ENCODE measurements at regions not wholly inside any gene's neighbourhood (a gene's known extent, or its start where the extent isn't known, plus 50 kb on each side); places are given as distances from the start of the nearest gene placed in this dataset.

- no peak overlapping the region for H3K4me3 ChIP-seq (ENCODE audit: low read length)
- no peak for DNase-seq (ENCODE audit: low read depth)
- TF ChIP-seq CTCF (conservative IDR thresholded peaks at IDR 0.05; ENCODE audit: low read depth, low read length), result no peak
These were observed 53.6 kb upstream of the CTDP1 start for GRCh38 chr18:79625924-79626561.

- no peak for DNase-seq (ENCODE audit: low read depth)
- no peak for TF ChIP-seq CTCF (conservative IDR thresholded peaks at IDR 0.05; ENCODE audit: low read depth, low read length)
- no peak overlapping the region for H3K4me3 ChIP-seq (ENCODE audit: low read length)
These were observed 52.5 kb upstream of the CTDP1 start for GRCh38 chr18:79626905-79627749.

GRCh38 chr18:79627750-79628294 lies 51.8 kb upstream of the CTDP1 start:
- DNase-seq (ENCODE audit: low read depth), result no peak
- TF ChIP-seq CTCF (conservative IDR thresholded peaks at IDR 0.05; ENCODE audit: low read depth, low read length), result no peak
- no peak overlapping the region for H3K4me3 ChIP-seq (ENCODE audit: low read length)

- no peak for DNase-seq (ENCODE audit: low read depth)
- TF ChIP-seq CTCF (conservative IDR thresholded peaks at IDR 0.05; ENCODE audit: low read depth, low read length), result no peak
- H3K4me3 ChIP-seq (ENCODE audit: low read length), result no peak overlapping the region
These were observed 51.0 kb upstream of the CTDP1 start for GRCh38 chr18:79628416-79629248.

- no peak for TF ChIP-seq CTCF (conservative IDR thresholded peaks at IDR 0.05; ENCODE audit: low read depth, low read length)
- DNase-seq (ENCODE audit: low read depth), result no peak
- no peak overlapping the region for H3K4me3 ChIP-seq (ENCODE audit: low read length)
These were observed 50.4 kb upstream of the CTDP1 start for GRCh38 chr18:79629249-79629558.

GRCh38 chr18:79629606-79630005 lies 50.0 kb upstream of the CTDP1 start:
- no peak for DNase-seq (ENCODE audit: low read depth)
- TF ChIP-seq CTCF (conservative IDR thresholded peaks at IDR 0.05; ENCODE audit: low read depth, low read length), result no peak
- no peak overlapping the region for H3K4me3 ChIP-seq (ENCODE audit: low read length)

Measured in retinal pigment epithelial cell (primary cell).